RPMI8226 (cell line): ENCODE measurements at regions not wholly inside any gene's neighbourhood (a gene's known extent, or its start where the extent isn't known, plus 50 kb on each side); places are given as distances from the start of the nearest gene placed in this dataset.
A peak's percentile ranks its signal among the peaks of the same experiment; 100 is the strongest.
"Not testable (repeated sequence)": the region's sequence is repeated elsewhere in the genome, so short reads cannot be mapped to it uniquely, and the experiment has no call there.

Experiments
- DNase-seq: peaks from one replicate; pipeline ENCODE4 v3.0.0-alpha.2; 2015

- no peak for DNase-seq
Measured at GRCh38 chr17:13874134-13874533, 195.2 kb upstream of the COX10 start.

DNA sequence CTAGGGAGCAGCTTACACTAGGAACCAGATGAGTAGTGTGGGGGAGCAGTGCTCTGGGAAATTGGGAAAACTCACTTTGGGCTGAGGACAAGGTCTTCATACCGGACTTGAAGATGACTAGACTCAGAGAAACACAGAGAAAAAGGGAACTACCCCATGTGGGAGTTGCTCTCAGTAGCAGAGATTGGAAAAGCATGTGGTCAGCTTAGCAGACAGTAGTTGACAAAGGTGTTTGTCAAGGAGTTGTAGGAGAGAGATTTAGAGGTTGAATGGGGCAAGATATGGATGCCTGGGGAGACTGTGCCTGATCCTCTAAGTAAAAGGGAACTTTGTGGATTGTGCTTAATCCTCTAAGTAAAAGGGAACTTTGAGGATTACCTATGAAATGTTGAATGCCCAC lies 194.5 kb upstream of the COX10 start:
- no peak for DNase-seq

- DNase-seq, result no peak
Measured at GRCh38 chr17:13879961-13880466, 189.3 kb upstream of the COX10 start.

DNA sequence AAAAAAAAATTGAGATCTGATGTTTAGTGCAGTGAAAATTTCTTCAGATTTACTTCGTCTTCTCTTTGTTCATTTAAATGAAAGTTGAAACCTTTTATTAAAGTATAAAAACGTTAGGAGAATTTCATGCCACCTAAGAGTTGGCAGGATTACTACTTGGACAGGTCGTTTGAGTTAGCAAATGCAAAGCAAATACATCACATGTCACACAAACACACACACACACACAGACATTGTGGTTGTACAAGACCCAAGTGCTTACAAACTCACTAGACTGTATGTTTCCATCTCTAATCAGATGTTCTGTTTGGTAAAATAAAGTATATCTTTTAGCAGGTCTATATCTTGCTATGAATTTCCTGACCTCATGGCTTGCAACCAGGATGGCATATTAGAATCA lies 185.6 kb upstream of the COX10 start:
- no peak for DNase-seq

GRCh38 chr17:13884347-13884746 lies 185.0 kb upstream of the COX10 start:
- DNase-seq, result no peak

DNA sequence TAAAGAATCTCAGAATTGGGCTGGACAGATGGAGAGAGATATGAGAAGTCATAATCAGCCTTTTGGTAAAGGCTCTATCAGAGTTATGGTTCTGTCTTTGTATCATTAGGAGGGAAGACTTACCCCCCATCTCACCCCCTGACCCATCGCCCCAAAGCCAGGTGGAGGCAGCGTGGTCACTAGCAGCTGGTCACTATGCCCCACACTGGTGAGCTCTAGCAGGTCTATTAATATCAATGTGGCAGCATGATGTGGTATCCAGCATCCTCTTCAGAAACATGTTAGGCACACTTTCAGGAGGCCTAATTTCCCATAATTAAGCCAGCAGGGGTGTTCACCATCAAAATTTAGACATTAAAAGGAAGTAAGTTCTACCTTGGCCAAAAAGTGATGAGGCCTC lies 183.8 kb upstream of the COX10 start:
- DNase-seq, result no peak

- DNase-seq, result no peak
Measured at GRCh38 chr17:13885953-13886889, 183.1 kb upstream of the COX10 start.

DNA sequence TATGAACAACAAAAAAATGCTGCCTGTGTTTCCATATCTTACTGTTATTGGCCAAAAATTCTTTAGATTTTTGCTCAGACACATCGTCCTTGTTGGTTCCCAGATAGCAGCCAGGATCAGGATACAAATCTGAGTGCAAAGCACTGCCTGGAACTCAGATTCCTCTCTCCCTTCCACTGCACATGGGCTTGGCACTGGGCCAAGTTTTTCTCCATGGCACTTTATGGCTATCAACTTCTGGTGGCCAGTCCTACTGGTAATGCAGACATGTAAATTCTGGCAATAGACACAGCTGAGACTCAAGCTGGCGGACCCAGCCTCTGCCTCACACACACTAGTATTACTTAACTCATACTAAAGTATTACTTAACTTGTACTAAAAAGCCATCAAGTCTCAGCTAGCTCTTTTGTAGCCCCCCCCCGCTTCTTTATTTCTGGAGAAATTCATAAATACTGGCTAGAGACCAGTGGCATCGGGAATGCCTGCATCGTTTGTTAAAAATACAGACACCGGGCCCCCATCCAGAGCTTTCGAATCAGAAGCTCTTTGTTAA lies 181.2 kb upstream of the COX10 start:
- DNase-seq, result no peak

DNA sequence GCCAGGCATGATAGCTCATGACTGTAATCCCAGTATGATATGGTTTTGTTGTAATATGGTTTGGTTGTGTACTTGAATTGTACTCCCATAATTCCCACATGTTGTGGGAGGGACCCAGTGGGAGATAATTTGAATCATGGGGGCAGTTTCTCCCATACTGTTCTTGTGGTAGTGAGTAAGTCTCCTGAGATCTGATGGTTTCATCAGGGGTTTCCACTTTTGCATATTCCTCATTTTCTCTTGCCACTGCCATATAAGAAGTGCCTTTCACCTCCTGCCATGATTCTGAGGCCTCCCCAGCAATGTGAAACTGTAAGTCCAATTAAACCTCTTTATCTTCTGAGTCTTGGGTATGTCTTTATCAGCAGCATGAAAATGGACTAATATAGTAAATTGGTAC lies 160.3 kb upstream of the COX10 start:
- DNase-seq, result not testable (repeated sequence)

GRCh38 chr17:13909901-13910519 lies 159.3 kb upstream of the COX10 start:
- no peak for DNase-seq

DNA sequence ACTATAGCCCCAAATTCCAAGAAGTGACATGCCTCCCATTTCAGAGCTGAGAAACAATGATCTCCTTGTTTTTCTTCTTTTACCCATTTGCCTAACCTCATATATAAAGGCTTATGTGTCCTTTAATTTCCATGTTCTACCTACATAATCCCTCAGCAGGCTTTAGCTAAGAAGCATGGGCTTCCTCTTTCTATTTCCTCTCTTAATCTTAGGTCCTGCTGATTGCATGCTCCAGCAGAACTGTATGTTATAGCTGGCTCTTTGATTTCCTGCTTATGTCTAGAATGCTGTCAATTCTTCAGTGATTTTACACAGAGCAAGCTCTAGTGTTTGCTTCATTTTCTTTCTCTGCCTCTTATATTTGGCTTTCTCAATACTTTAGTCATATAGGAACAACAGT lies 151.7 kb upstream of the COX10 start:
- DNase-seq, result no peak

DNA sequence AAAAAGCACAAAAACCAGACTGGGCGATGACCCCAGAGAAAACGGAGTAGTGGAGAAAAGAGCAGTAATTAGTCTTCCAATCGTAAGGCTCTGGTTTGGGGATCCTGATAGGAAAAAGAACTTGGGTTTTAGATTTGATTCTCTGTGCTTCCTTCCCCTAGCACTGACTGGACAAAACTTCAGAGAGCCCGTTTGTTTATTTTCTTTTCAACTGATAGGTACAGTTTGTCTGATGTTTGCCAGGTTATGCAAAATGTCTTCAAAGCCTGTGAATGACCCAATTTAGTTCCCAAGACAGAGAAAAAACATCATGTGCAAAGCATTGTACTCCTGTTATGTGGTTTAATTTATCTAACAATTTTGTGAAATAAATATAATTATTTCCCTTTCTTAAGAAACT lies 151.1 kb upstream of the COX10 start:
- no peak for DNase-seq

- DNase-seq, result no peak
Measured at GRCh38 chr17:13919818-13920217, 149.5 kb upstream of the COX10 start.

- no peak for DNase-seq
Measured at GRCh38 chr17:13920413-13920812, 148.9 kb upstream of the COX10 start.

- DNase-seq, result no peak
Measured at GRCh38 chr17:13921841-13922776, 147.2 kb upstream of the COX10 start.

DNA sequence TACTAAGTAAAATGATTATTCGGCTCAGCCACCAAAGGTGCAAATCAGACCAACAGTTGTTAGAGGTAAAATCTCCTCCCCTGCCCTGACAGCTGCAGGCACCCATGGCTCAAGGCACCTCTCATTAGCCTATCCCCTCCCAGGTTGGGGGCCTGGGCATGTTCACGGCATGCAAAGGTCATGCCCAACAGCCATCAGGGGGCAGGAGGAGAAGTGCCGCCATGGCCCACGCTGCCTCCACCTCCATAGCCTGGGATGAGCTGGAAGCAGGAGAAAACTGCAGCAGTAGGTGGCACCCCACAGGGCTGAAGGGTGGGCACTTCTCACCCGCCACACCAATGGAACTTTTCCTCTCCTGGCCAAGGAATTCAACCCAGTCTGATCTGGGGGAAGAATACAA lies 146.4 kb upstream of the COX10 start:
- DNase-seq, result no peak

- no peak for DNase-seq
Measured at GRCh38 chr17:13925579-13925978, 143.7 kb upstream of the COX10 start.

- peak; percentile 2 for DNase-seq
Measured at GRCh38 chr17:13931111-13931526, 138.2 kb upstream of the COX10 start.

DNA sequence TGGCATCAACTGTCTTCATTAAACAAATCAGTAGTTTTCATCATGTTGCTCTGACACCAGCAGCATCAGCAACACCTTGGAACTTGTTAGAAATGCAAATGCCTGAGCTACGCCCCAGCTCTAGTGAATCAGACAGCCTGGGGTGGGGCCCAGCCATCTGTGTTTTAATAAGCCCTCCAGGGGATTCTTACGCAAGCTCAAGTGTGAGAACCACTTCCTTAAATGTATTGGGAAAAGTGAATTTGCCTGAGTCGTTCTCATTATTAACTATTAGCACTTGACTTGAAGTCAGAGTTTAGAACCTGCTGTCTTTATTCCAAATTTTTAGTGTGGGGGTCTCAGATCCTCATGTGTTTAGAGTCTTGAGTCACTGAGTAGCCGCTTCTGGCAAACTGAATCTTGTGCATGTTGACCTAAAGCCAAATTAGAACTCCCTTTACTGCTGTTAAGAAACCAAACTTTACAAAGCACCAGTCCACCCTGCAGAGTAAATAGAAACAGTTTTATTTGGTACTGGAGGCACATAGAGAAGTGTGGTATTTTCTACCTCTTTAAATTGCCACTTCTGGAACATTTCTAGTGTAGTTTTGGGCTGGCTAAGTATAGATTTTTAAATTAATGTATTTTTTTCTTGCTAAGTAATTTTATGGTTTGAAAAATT lies 137.4 kb upstream of the COX10 start:
- no peak for DNase-seq

GRCh38 chr17:13933441-13934276 lies 135.6 kb upstream of the COX10 start:
- no peak for DNase-seq

DNA sequence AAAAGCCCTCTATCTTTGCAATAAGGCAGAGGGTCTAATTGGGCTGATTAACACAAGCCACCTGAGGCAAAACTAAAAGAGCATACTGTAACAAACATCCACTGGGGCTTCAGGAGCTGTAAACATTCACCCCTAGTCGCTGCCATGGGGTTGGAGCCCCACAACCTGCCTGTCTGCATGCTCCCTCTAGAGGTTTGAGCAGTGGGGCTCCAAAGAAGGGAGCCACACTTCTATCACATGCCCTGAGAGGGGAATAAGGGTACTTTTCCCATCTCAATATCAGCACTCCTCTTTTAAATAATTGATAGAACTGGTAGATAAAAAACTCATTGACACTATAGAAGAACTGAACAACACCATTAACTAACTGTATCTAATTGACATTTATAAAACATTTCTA lies 130.1 kb upstream of the COX10 start:
- DNase-seq, result no peak
